Panc1 (cell line): ENCODE measurements at regions not wholly inside any gene's neighbourhood (a gene's known extent, or its start where the extent isn't known, plus 50 kb on each side); places are given as distances from the start of the nearest gene placed in this dataset.

Source experiments
- POLR2AphosphoS5 ChIP-seq: IDR thresholded peaks from 2 replicates; pipeline ENCODE4 v1.6.1; 2012; ENCODE audit warnings: mild to moderate bottlenecking, low read depth, low read length, moderate library complexity
- REST ChIP-seq, 2 experiments: IDR thresholded peaks; 2 replicates each; pipeline ENCODE4 v1.6.1; 2011 to 2012; ENCODE audit warnings: low read depth in 2 of 2, control low read depth in 1 of 2, low read length in 1 of 2, mild to moderate bottlenecking in 1 of 2, moderate library complexity in 1 of 2; ENCODE audit not compliant: insufficient read depth in 1 of 2
- SIN3A ChIP-seq: IDR thresholded peaks from 2 replicates; pipeline ENCODE4 v1.6.1; 2012; ENCODE audit warnings: low read depth, mild to moderate bottlenecking, low read length, moderate library complexity, borderline replicate concordance; ENCODE audit not compliant: insufficient read depth
- TCF7L2 ChIP-seq: IDR thresholded peaks from 2 replicates; pipeline ENCODE4 v1.6.1; 2011; ENCODE audit warnings: mild to moderate bottlenecking, low read depth, low read length, inconsistent platforms
- TF ChIP-seq, protein P1 (sequence below): fragments of 450-650 bp; IDR thresholded peaks from 2 replicates; pipeline ENCODE4 v1.5.1; 2017; ENCODE audit warnings: mild to moderate bottlenecking

- TF ChIP-seq REST (IDR thresholded peaks at IDR 0.05; ENCODE audit: insufficient read depth in 1 of 2, low read depth in 2 of 2, low read length in 1 of 2) = no peak
- TF ChIP-seq SIN3A = no peak
- TF ChIP-seq, protein P1, sequence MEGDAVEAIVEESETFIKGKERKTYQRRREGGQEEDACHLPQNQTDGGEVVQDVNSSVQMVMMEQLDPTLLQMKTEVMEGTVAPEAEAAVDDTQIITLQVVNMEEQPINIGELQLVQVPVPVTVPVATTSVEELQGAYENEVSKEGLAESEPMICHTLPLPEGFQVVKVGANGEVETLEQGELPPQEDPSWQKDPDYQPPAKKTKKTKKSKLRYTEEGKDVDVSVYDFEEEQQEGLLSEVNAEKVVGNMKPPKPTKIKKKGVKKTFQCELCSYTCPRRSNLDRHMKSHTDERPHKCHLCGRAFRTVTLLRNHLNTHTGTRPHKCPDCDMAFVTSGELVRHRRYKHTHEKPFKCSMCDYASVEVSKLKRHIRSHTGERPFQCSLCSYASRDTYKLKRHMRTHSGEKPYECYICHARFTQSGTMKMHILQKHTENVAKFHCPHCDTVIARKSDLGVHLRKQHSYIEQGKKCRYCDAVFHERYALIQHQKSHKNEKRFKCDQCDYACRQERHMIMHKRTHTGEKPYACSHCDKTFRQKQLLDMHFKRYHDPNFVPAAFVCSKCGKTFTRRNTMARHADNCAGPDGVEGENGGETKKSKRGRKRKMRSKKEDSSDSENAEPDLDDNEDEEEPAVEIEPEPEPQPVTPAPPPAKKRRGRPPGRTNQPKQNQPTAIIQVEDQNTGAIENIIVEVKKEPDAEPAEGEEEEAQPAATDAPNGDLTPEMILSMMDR = no peak
- no peak for TF ChIP-seq POLR2AphosphoS5
- no peak for TF ChIP-seq TCF7L2
These were observed 60.2 kb upstream of the PIP5K1B start for GRCh38 chr9:68644831-68645230.
